Activated T-helper 17 cell treated with anti-CD3 and anti-CD28 coated beads, Interleukin-2, amount 50 U/mL, for 72 hours (primary cell): ENCODE measurements at regions not wholly inside any gene's neighbourhood (a gene's known extent, or its start where the extent isn't known, plus 50 kb on each side); places are given as distances from the start of the nearest gene placed in this dataset.
A peak's percentile ranks its signal among the peaks of the same experiment; 100 is the strongest.

Experiments
- ATAC-seq: fragments of 150-1000 bp; cut with Tn5 transposase; replicated peaks from 2 replicates; pipeline ENCODE4 v1.10.0; 2021; ENCODE audit warnings: mild to moderate bottlenecking, moderate library complexity
- H3K27ac Mint-ChIP-seq: one replicate; pipeline ENCODE4 v1.8.0; 2022; ENCODE audit warnings: mixed read lengths
- H3K27me3 Mint-ChIP-seq: one replicate; pipeline ENCODE4 v1.8.0; 2022; ENCODE audit warnings: mixed read lengths
- H3K36me3 Mint-ChIP-seq: one replicate; pipeline ENCODE4 v1.8.0; 2022; ENCODE audit warnings: low read depth, mild to moderate bottlenecking, mixed read lengths
- H3K4me1 Mint-ChIP-seq: one replicate; pipeline ENCODE4 v1.8.0; 2022; ENCODE audit warnings: mixed read lengths
- H3K4me3 Mint-ChIP-seq: one replicate; pipeline ENCODE4 v1.8.0; 2022; ENCODE audit warnings: mild to moderate bottlenecking, mixed read lengths
- H3K9me3 Mint-ChIP-seq: one replicate; pipeline ENCODE4 v1.8.0; 2022; ENCODE audit warnings: mixed read lengths

GRCh38 chr7:25495342-25496250 lies 267.3 kb upstream of the NPVF start:
- no peaks in the 10 kb centered on the region for H3K36me3 Mint-ChIP-seq
- no peaks in the 10 kb centered on the region for H3K27me3 Mint-ChIP-seq
- no peaks in the 10 kb centered on the region for H3K9me3 Mint-ChIP-seq
- H3K27ac Mint-ChIP-seq = no peak overlapping the region
- peaks cover 7% of the 10 kb centered on the region for H3K4me1 Mint-ChIP-seq
- no peak overlapping the region for H3K4me3 Mint-ChIP-seq
- no peak for ATAC-seq

- Mint-ChIP-seq H3K4me1 (peaks cover 7% of the 10 kb centered on the region), H3K9me3 (no peaks in the 10 kb centered on the region), H3K27me3 (peaks cover 3% of the 10 kb centered on the region), H3K27ac (peak overlapping the region; percentile 40), H3K36me3 (no peaks in the 10 kb centered on the region), H3K4me3 (peak overlapping the region; percentile 56)
- ATAC-seq = peak; percentile 23
Observed at GRCh38 chr7:25496476-25497368, 268.4 kb upstream of the NPVF start.

GRCh38 chr7:25500393-25500921 lies 272.2 kb upstream of the NPVF start:
- peaks cover 7% of the 10 kb centered on the region for H3K4me1 Mint-ChIP-seq
- H3K27me3 Mint-ChIP-seq = peaks cover 5% of the 10 kb centered on the region
- no peak overlapping the region for H3K4me3 Mint-ChIP-seq
- H3K36me3 Mint-ChIP-seq = no peaks in the 10 kb centered on the region
- H3K27ac Mint-ChIP-seq = no peak overlapping the region
- no peaks in the 10 kb centered on the region for H3K9me3 Mint-ChIP-seq
- ATAC-seq = no peak

- ATAC-seq = no peak
- Mint-ChIP-seq H3K27ac (no peak overlapping the region), H3K4me3 (no peak overlapping the region), H3K27me3 (peaks cover 10% of the 10 kb centered on the region), H3K4me1 (no peaks in the 10 kb centered on the region), H3K36me3 (no peaks in the 10 kb centered on the region), H3K9me3 (no peaks in the 10 kb centered on the region)
Observed at GRCh38 chr7:25503306-25503705, 275.0 kb upstream of the NPVF start.

- Mint-ChIP-seq H3K36me3 (no peaks in the 10 kb centered on the region), H3K4me3 (no peak overlapping the region), H3K27ac (no peak overlapping the region), H3K9me3 (no peaks in the 10 kb centered on the region), H3K4me1 (no peaks in the 10 kb centered on the region), H3K27me3 (peaks cover 3% of the 10 kb centered on the region)
- no peak for ATAC-seq
Observed at GRCh38 chr7:25512061-25512687, 283.9 kb upstream of the NPVF start.

- no peaks in the 10 kb centered on the region for H3K36me3 Mint-ChIP-seq
Observed at GRCh38 chr7:25515633-25516275, 287.5 kb upstream of the NPVF start.

GRCh38 chr7:25517906-25518305 lies 289.6 kb upstream of the NPVF start:
- Mint-ChIP-seq H3K36me3 (no peaks in the 10 kb centered on the region), H3K27ac (no peak overlapping the region), H3K9me3 (no peaks in the 10 kb centered on the region), H3K27me3 (peaks cover 6% of the 10 kb centered on the region), H3K4me1 (peaks cover 4% of the 10 kb centered on the region), H3K4me3 (no peak overlapping the region)
- no peak for ATAC-seq

More at GRCh38 chr7:25515633-25516275, 287.5 kb upstream of the NPVF start:
- Mint-ChIP-seq H3K27me3 (peaks cover 6% of the 10 kb centered on the region), H3K4me3 (no peak overlapping the region), H3K9me3 (no peaks in the 10 kb centered on the region), H3K4me1 (peaks cover 4% of the 10 kb centered on the region), H3K27ac (no peak overlapping the region)
- no peak for ATAC-seq

- H3K4me3 Mint-ChIP-seq = no peak overlapping the region
- H3K27me3 Mint-ChIP-seq = peaks cover 16% of the 10 kb centered on the region
- peaks cover 4% of the 10 kb centered on the region for H3K4me1 Mint-ChIP-seq
- no peaks in the 10 kb centered on the region for H3K36me3 Mint-ChIP-seq
- no peak overlapping the region for H3K27ac Mint-ChIP-seq
- ATAC-seq = no peak
- H3K9me3 Mint-ChIP-seq = no peaks in the 10 kb centered on the region
Observed at GRCh38 chr7:25520017-25520416, 291.7 kb upstream of the NPVF start.

GRCh38 chr7:25520516-25520915 lies 292.2 kb upstream of the NPVF start:
- H3K27me3 Mint-ChIP-seq = peaks cover 15% of the 10 kb centered on the region
- H3K9me3 Mint-ChIP-seq = no peaks in the 10 kb centered on the region
- no peak overlapping the region for H3K27ac Mint-ChIP-seq
- no peak overlapping the region for H3K4me3 Mint-ChIP-seq
- H3K36me3 Mint-ChIP-seq = no peaks in the 10 kb centered on the region
- H3K4me1 Mint-ChIP-seq = peaks cover 4% of the 10 kb centered on the region
- ATAC-seq = no peak

- no peak overlapping the region for H3K27ac Mint-ChIP-seq
- H3K9me3 Mint-ChIP-seq = no peaks in the 10 kb centered on the region
- H3K4me3 Mint-ChIP-seq = no peak overlapping the region
- peaks cover 20% of the 10 kb centered on the region for H3K27me3 Mint-ChIP-seq
- H3K4me1 Mint-ChIP-seq = peaks cover 4% of the 10 kb centered on the region
- ATAC-seq = no peak
- no peaks in the 10 kb centered on the region for H3K36me3 Mint-ChIP-seq
Observed at GRCh38 chr7:25521236-25521635, 292.9 kb upstream of the NPVF start.

GRCh38 chr7:25522727-25523126 lies 294.4 kb upstream of the NPVF start:
- no peak for ATAC-seq
- H3K27ac Mint-ChIP-seq = no peak overlapping the region
- no peaks in the 10 kb centered on the region for H3K9me3 Mint-ChIP-seq
- H3K4me1 Mint-ChIP-seq = peaks cover 4% of the 10 kb centered on the region
- H3K36me3 Mint-ChIP-seq = no peaks in the 10 kb centered on the region
- no peak overlapping the region for H3K4me3 Mint-ChIP-seq
- peaks cover 23% of the 10 kb centered on the region for H3K27me3 Mint-ChIP-seq

- Mint-ChIP-seq H3K27me3 (peaks cover 25% of the 10 kb centered on the region), H3K4me1 (no peaks in the 10 kb centered on the region), H3K36me3 (no peaks in the 10 kb centered on the region), H3K27ac (no peak overlapping the region), H3K9me3 (no peaks in the 10 kb centered on the region), H3K4me3 (no peak overlapping the region)
- no peak for ATAC-seq
Observed at GRCh38 chr7:25527665-25528170, 299.4 kb upstream of the NPVF start.

- H3K4me3 Mint-ChIP-seq = no peak overlapping the region
- no peak for ATAC-seq
- no peaks in the 10 kb centered on the region for H3K36me3 Mint-ChIP-seq
- peaks cover 15% of the 10 kb centered on the region for H3K27me3 Mint-ChIP-seq
- H3K9me3 Mint-ChIP-seq = no peaks in the 10 kb centered on the region
- no peaks in the 10 kb centered on the region for H3K4me1 Mint-ChIP-seq
- H3K27ac Mint-ChIP-seq = no peak overlapping the region
Observed at GRCh38 chr7:25529320-25529719, 301.0 kb upstream of the NPVF start.

GRCh38 chr7:25536851-25537250 lies 308.6 kb upstream of the NPVF start:
- Mint-ChIP-seq H3K27ac (no peak overlapping the region), H3K4me1 (no peaks in the 10 kb centered on the region), H3K9me3 (no peaks in the 10 kb centered on the region), H3K27me3 (peaks cover 4% of the 10 kb centered on the region), H3K36me3 (no peaks in the 10 kb centered on the region), H3K4me3 (no peak overlapping the region)
- ATAC-seq = no peak
